SK-N-SH treated with all-trans-retinoic acid at 6 μM for 48 hours (cell line): ENCODE measurements at regions not wholly inside any gene's neighbourhood (a gene's known extent, or its start where the extent isn't known, plus 50 kb on each side); places are given as distances from the start of the nearest gene placed in this dataset.
A peak's percentile ranks its signal among the peaks of the same experiment; 100 is the strongest.

Source experiments
- ATAC-seq: fragments of 200-7000 bp; cut with Tn5 transposase; 3 replicates; pipeline ENCODE4 v1.9.1; 2020; ENCODE audit warnings: mild to moderate bottlenecking, moderate library complexity
- ARNTL ChIP-seq: fragments of 450-650 bp; formaldehyde crosslinking; IDR thresholded peaks from 2 replicates; pipeline ENCODE4 v1.5.0; 2020; ENCODE audit warnings: low read depth, mild to moderate bottlenecking, moderate library complexity, borderline replicate concordance
- BACH2 ChIP-seq: fragments of 250-450 bp; sonication (Bioruptor Pico); IDR thresholded peaks from 2 replicates; pipeline ENCODE4 v1.9.0; 2021; ENCODE audit warnings: mild to moderate bottlenecking, borderline replicate concordance
- CSDC2 ChIP-seq: fragments of 250-450 bp; sonication (Bioruptor Pico); IDR thresholded peaks from 2 replicates; pipeline ENCODE4 v1.5.0; 2020; ENCODE audit warnings: mild to moderate bottlenecking, moderate library complexity
- ESRRG ChIP-seq: fragments of 250-450 bp; sonication (Bioruptor Pico); IDR thresholded peaks from 2 replicates; pipeline ENCODE4 v1.6.1; 2021; ENCODE audit warnings: mild to moderate bottlenecking
- GLIS3 ChIP-seq: fragments of 250-450 bp; sonication (Bioruptor Pico); IDR thresholded peaks from 2 replicates; pipeline ENCODE4 v1.5.0; 2020; ENCODE audit warnings: mild to moderate bottlenecking, moderate library complexity
- ISL1 ChIP-seq: fragments of 250-450 bp; sonication (Bioruptor Pico); IDR thresholded peaks from 2 replicates; pipeline ENCODE4 v2.1.2; 2022; ENCODE audit warnings: mild to moderate bottlenecking, moderate library complexity
- OSR1 ChIP-seq: fragments of 250-450 bp; sonication (Bioruptor Pico); IDR thresholded peaks from 2 replicates; pipeline ENCODE4 v1.8.0; 2022; ENCODE audit warnings: moderate library complexity, mild to moderate bottlenecking, inconsistent platforms
- PATZ1 ChIP-seq: fragments of 250-450 bp; sonication (Bioruptor Pico); IDR thresholded peaks from 2 replicates; pipeline ENCODE4 v1.8.0; 2020; ENCODE audit warnings: mild to moderate bottlenecking, moderate library complexity, borderline replicate concordance
- POU6F1 ChIP-seq: fragments of 250-450 bp; sonication (Bioruptor Pico); IDR thresholded peaks from 2 replicates; pipeline ENCODE4 v1.8.0; 2021; ENCODE audit warnings: low read depth, mild to moderate bottlenecking, moderate library complexity, borderline replicate concordance
- PPARA ChIP-seq: fragments of 250-450 bp; sonication (Bioruptor Pico); IDR thresholded peaks from 2 replicates; pipeline ENCODE4 v1.5.0; 2020; ENCODE audit warnings: mild to moderate bottlenecking, borderline replicate concordance
- RARB ChIP-seq: fragments of 250-450 bp; sonication (Bioruptor Pico); IDR thresholded peaks from 2 replicates; pipeline ENCODE4 v1.8.0; 2021; ENCODE audit warnings: mild to moderate bottlenecking, moderate library complexity
- SNAI2 ChIP-seq: fragments of 250-450 bp; sonication (Bioruptor Pico); IDR thresholded peaks from 2 replicates; pipeline ENCODE4 v1.5.0; 2020; ENCODE audit warnings: mild to moderate bottlenecking, moderate library complexity
- TCF4 ChIP-seq: fragments of 250-450 bp; sonication (Bioruptor Pico); IDR thresholded peaks from 2 replicates; pipeline ENCODE4 v1.8.0; 2021; ENCODE audit warnings: mild to moderate bottlenecking, moderate library complexity, borderline replicate concordance
- TOX ChIP-seq: fragments of 250-450 bp; sonication (Bioruptor Pico); IDR thresholded peaks from 2 replicates; pipeline ENCODE4 v1.8.0; 2021; ENCODE audit warnings: mild to moderate bottlenecking, moderate library complexity, borderline replicate concordance
- TSHZ2 ChIP-seq: fragments of 250-450 bp; sonication (Bioruptor Pico); IDR thresholded peaks from 2 replicates; pipeline ENCODE4 v1.5.0; 2020; ENCODE audit warnings: mild to moderate bottlenecking, moderate library complexity
- ZC3H10 ChIP-seq: fragments of 250-450 bp; sonication (Bioruptor Pico); IDR thresholded peaks from 2 replicates; pipeline ENCODE4 v1.5.1; 2021; ENCODE audit warnings: mild to moderate bottlenecking, moderate library complexity
- ZFP3 ChIP-seq: fragments of 250-450 bp; sonication (Bioruptor Pico); IDR thresholded peaks from 2 replicates; pipeline ENCODE4 v1.5.0; 2020; ENCODE audit warnings: mild to moderate bottlenecking, moderate library complexity
- ZFP30 ChIP-seq: fragments of 450-650 bp; formaldehyde crosslinking; IDR thresholded peaks from 2 replicates; pipeline ENCODE4 v1.5.0; 2022; ENCODE audit warnings: mild to moderate bottlenecking, moderate library complexity
- ZNF565 ChIP-seq: fragments of 450-650 bp; formaldehyde crosslinking; conservative IDR thresholded peaks from 2 replicates; pipeline ENCODE4 v1.5.0; 2020; ENCODE audit warnings: low read depth, mild to moderate bottlenecking, moderate library complexity
- ZNF70 ChIP-seq: fragments of 450-650 bp; formaldehyde crosslinking; IDR thresholded peaks from 2 replicates; pipeline ENCODE4 v1.5.0; 2020; ENCODE audit warnings: mild to moderate bottlenecking, moderate library complexity
- TF ChIP-seq, protein P1 (sequence below): fragments of 250-450 bp; sonication (Bioruptor Pico); IDR thresholded peaks from 2 replicates; pipeline ENCODE4 v1.5.1; 2020; ENCODE audit warnings: low read depth, mild to moderate bottlenecking, moderate library complexity

DNA sequence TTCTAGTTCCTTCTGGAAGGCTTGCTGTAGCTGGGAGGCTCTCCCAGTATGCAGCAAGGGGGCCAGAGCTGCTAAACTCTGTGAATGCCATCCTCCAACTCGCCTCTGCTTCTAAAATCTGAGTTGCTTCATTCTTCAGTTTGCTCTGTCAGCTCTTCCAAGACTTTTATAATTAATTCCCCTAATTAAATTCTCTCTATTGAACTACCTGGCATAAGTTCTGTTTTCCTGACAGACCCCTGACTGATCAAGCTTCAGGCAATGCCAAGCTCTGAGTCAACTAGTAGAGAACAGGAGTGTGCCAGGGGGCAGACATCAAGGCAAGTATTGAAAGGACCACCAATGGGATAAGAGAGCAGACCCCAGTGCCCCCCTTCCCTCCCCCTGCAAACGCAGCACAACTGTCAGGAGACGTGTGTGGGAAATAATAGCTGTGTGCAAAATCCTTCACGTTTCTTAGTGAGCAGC, 109.3 kb upstream of the TAB2 start:
- no peak for TF ChIP-seq POU6F1 (CRISPR knock-in tag)
- no peak for TF ChIP-seq ISL1
- no peak for TF ChIP-seq RARB (CRISPR knock-in tag)
- TF ChIP-seq PATZ1 (CRISPR knock-in tag), result no peak
- no peak for TF ChIP-seq ZFP30 (CRISPR knock-in tag)
- no peak for TF ChIP-seq GLIS3 (CRISPR knock-in tag)
- TF ChIP-seq OSR1 (CRISPR knock-in tag), result no peak
- TF ChIP-seq ZC3H10 (CRISPR knock-in tag), result no peak
- no peak for TF ChIP-seq PPARA (CRISPR knock-in tag)
- TF ChIP-seq TOX, result no peak
- no peak for TF ChIP-seq SNAI2 (CRISPR knock-in tag)
- TF ChIP-seq TCF4 (CRISPR knock-in tag), result no peak
- TF ChIP-seq ARNTL, result no peak
- TF ChIP-seq ZNF70 (CRISPR knock-in tag), result no peak
- TF ChIP-seq TSHZ2 (CRISPR knock-in tag), result no peak
- no peak for TF ChIP-seq ZNF565 (CRISPR knock-in tag)
- no peak for TF ChIP-seq ESRRG (CRISPR knock-in tag)
- TF ChIP-seq ZFP3 (CRISPR knock-in tag), result no peak
- no peak for TF ChIP-seq CSDC2 (CRISPR knock-in tag)
- TF ChIP-seq BACH2, result no peak
- ATAC-seq, result no peak

- ATAC-seq, result peak; percentile 93
- TF ChIP-seq TCF4 (CRISPR knock-in tag) (no peak), PATZ1 (CRISPR knock-in tag) (no peak), TOX (peak; percentile 50; the same call in 1 of the 2 replicates), ZC3H10 (CRISPR knock-in tag) (no peak), ZFP3 (CRISPR knock-in tag) (no peak)
- TF ChIP-seq, protein P1, sequence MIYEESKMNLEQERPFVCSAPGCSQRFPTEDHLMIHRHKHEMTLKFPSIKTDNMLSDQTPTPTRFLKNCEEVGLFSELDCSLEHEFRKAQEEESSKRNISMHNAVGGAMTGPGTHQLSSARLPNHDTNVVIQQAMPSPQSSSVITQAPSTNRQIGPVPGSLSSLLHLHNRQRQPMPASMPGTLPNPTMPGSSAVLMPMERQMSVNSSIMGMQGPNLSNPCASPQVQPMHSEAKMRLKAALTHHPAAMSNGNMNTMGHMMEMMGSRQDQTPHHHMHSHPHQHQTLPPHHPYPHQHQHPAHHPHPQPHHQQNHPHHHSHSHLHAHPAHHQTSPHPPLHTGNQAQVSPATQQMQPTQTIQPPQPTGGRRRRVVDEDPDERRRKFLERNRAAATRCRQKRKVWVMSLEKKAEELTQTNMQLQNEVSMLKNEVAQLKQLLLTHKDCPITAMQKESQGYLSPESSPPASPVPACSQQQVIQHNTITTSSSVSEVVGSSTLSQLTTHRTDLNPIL (CRISPR knock-in tag), result no peak
Observed at GRCh38 chr6:149209871-149210775, 107.4 kb upstream of the TAB2 start.
